SU-DHL-6 (cell line): ENCODE measurements at regions not wholly inside any gene's neighbourhood (a gene's known extent, or its start where the extent isn't known, plus 50 kb on each side); places are given as distances from the start of the nearest gene placed in this dataset.

Source experiments
- CTCF ChIP-seq: fragments of 200-600 bp; sonication (generic); IDR thresholded peaks from one replicate; pipeline ENCODE4 v1.5.1; 2017; ENCODE audit warnings: antibody characterized with exemption, mild to moderate bottlenecking, low read length, moderate library complexity; ENCODE audit not compliant: insufficient read depth, poor library complexity, severe bottlenecking
- EZH2phosphoT487 ChIP-seq: fragments of 200-600 bp; sonication (generic), shearing (Covaris generic); conservative IDR thresholded peaks from 2 replicates; pipeline ENCODE4 v1.6.1; 2018; ENCODE audit warnings: mild to moderate bottlenecking, antibody characterized with exemption, low read length, moderate library complexity, mixed read lengths

GRCh38 chr2:100677611-100678185 is 114.9 kb downstream of the PDCL3 start:
- TF ChIP-seq CTCF: no peak
- no peak for TF ChIP-seq EZH2phosphoT487
